ENCODE measurements at regions not wholly inside any gene's neighbourhood (a gene's known extent, or its start where the extent isn't known, plus 50 kb on each side); places are given as distances from the start of the nearest gene placed in this dataset.
"Not testable (repeated sequence)": the region's sequence is repeated elsewhere in the genome, so short reads cannot be mapped to it uniquely, and the experiment has no call there.

GRCh38 chr9:129439242-129439641, 181.7 kb downstream of the C9orf50 start:
- no peak for DNase-seq (ENCODE audit: low read depth in 1 of 2, low spot score in 1 of 2)

GRCh38 chr9:129437626-129438323, 183.1 kb downstream of the C9orf50 start:
- no peak for DNase-seq (ENCODE audit: low read depth in 1 of 2, low spot score in 1 of 2)

- DNase-seq (ENCODE audit: low read depth in 1 of 2, low spot score in 1 of 2) = no peak
These were observed 183.9 kb downstream of the C9orf50 start for GRCh38 chr9:129436751-129437625.

GRCh38 chr9:129435988-129436717, 184.7 kb downstream of the C9orf50 start:
- DNase-seq (ENCODE audit: low read depth in 1 of 2, low spot score in 1 of 2) = no peak

- DNase-seq (ENCODE audit: low read depth in 1 of 2, low spot score in 1 of 2) = no peak
These were observed 185.6 kb downstream of the C9orf50 start for GRCh38 chr9:129435291-129435690.

- DNase-seq (ENCODE audit: low read depth in 1 of 2, low spot score in 1 of 2) = no peak
These were observed 186.7 kb downstream of the C9orf50 start for GRCh38 chr9:129434187-129434586.

- no peak for DNase-seq (ENCODE audit: low read depth in 1 of 2, low spot score in 1 of 2)
These were observed 188.4 kb downstream of the C9orf50 start for GRCh38 chr9:129432297-129433154.

GRCh38 chr9:129430940-129431643, 189.8 kb downstream of the C9orf50 start:
- no peak for DNase-seq (ENCODE audit: low read depth in 1 of 2, low spot score in 1 of 2)

- no peak for DNase-seq (ENCODE audit: low read depth in 1 of 2, low spot score in 1 of 2)
These were observed 191.9 kb downstream of the C9orf50 start for GRCh38 chr9:129428864-129429577.

GRCh38 chr9:129427149-129427548, 193.8 kb downstream of the C9orf50 start:
- no peak for DNase-seq (ENCODE audit: low read depth in 1 of 2, low spot score in 1 of 2)

- DNase-seq (ENCODE audit: low read depth in 1 of 2, low spot score in 1 of 2) = not testable (repeated sequence)
These were observed 197.1 kb downstream of the C9orf50 start for GRCh38 chr9:129423755-129424154.

GRCh38 chr9:129423216-129423615, 197.7 kb downstream of the C9orf50 start:
- no peak for DNase-seq (ENCODE audit: low read depth in 1 of 2, low spot score in 1 of 2)

GRCh38 chr9:129422843-129423192, 198.1 kb downstream of the C9orf50 start:
- DNase-seq (ENCODE audit: low read depth in 1 of 2, low spot score in 1 of 2) = no peak

GRCh38 chr9:129422032-129422842, 198.7 kb downstream of the C9orf50 start:
- DNase-seq (ENCODE audit: low read depth in 1 of 2, low spot score in 1 of 2) = no peak

- DNase-seq (ENCODE audit: low read depth in 1 of 2, low spot score in 1 of 2) = no peak
These were observed 199.5 kb downstream of the C9orf50 start for GRCh38 chr9:129421371-129421770.

GRCh38 chr9:129420721-129421120, 200.2 kb downstream of the C9orf50 start:
- DNase-seq (ENCODE audit: low read depth in 1 of 2, low spot score in 1 of 2) = no peak

GRCh38 chr9:129419382-129419899, 201.5 kb downstream of the C9orf50 start:
- DNase-seq (ENCODE audit: low read depth in 1 of 2, low spot score in 1 of 2) = no peak

- no peak for DNase-seq (ENCODE audit: low read depth in 1 of 2, low spot score in 1 of 2)
These were observed 202.4 kb downstream of the C9orf50 start for GRCh38 chr9:129418451-129418850.

Measured in stimulated activated CD4-positive, alpha-beta T cell treated with anti-CD3 and anti-CD28 coated beads, Interleukin-15, amount 100 ng/mL, for 1 hour (primary cell).